HCT116 (cell line): ENCODE measurements at regions not wholly inside any gene's neighbourhood (a gene's known extent, or its start where the extent isn't known, plus 50 kb on each side); places are given as distances from the start of the nearest gene placed in this dataset.

Experiments used
- ATAC-seq: fragments of 200-7000 bp; cut with Tn5 transposase; 2 replicates; pipeline ENCODE4 v1.9.1; 2020; ENCODE audit warnings: mild to moderate bottlenecking, moderate library complexity
- BruUV-seq: library from RNA; stranded (reverse); fragments of 400-500 nt; replicated peaks from 2 replicates; lab custom pipeline; 2021; lab: Mats Ljungman, UMichigan
- CTCF ChIA-PET: fragments of 300-600 bp; sonication (Branson Sonifier 250); formaldehyde crosslinking; loops from one replicate; lab custom pipeline; 2021; ENCODE audit warnings: antibody characterized with exemption; lab: Charles Lee
- POLR2A ChIA-PET: fragments of 300-600, 350-600 bp; sonication (Branson Sonifier 250); formaldehyde crosslinking; loops from one replicate; lab custom pipeline; 2021; ENCODE audit warnings: antibody characterized with exemption; lab: Charles Lee
- RAD21 ChIA-PET, 2 experiments: fragments of 300-600 bp; sonication (Branson Sonifier 250); formaldehyde crosslinking; loops; one replicate each; lab custom pipeline; 2023; ENCODE audit warnings: low total read pairs in 2 of 2; ENCODE audit not compliant: uncharacterized antibody in 2 of 2, unreplicated experiment in 2 of 2, low non-redundant PET in 1 of 2; lab: Charles Lee
- DNase-seq: peaks from one replicate; pipeline ENCODE4 v3.0.0-alpha.2; 2010; ENCODE audit warnings: low read depth, low spot score
- H2AFZ ChIP-seq: fragments of 200-600 bp; shearing (Covaris generic), sonication (generic); 2 replicates; pipeline ENCODE4 v1.6.1; 2017; ENCODE audit warnings: low read depth, mixed run types, mixed read lengths, antibody characterized with exemption, low read length; ENCODE audit not compliant: poor library complexity, severe bottlenecking
- H3K27ac ChIP-seq: 2 replicates; pipeline ENCODE4 v1.5.1; 2012; ENCODE audit warnings: low read depth, low read length
- H3K27me3 ChIP-seq: fragments of 200-600 bp; sonication (generic); 2 replicates; pipeline ENCODE4 v1.6.1; 2016; ENCODE audit warnings: mixed run types, low read length, mixed read lengths; ENCODE audit not compliant: insufficient read depth
- H3K36me3 ChIP-seq, 2 experiments: fragments of 200-500 bp in 1 of 2; fragments of 200-600 bp in 1 of 2; sonication (Bioruptor generic) in 1 of 2; sonication (generic) in 1 of 2; 2 replicates each; pipeline versions ENCODE4 v1.5.1 to v1.6.1; 2014 to 2016; ENCODE audit warnings: low read length in 2 of 2, inconsistent platforms in 1 of 2, mixed read lengths in 1 of 2, mixed run types in 1 of 2; ENCODE audit not compliant: insufficient read depth in 2 of 2, control insufficient read depth in 1 of 2
- H3K4me1 ChIP-seq, 2 experiments: fragments of 200-600 bp in 1 of 2; sonication (generic) in 1 of 2; 2 replicates each; pipeline versions ENCODE4 v1.5.1 to v1.6.1; 2012 to 2017; ENCODE audit warnings: low read length in 2 of 2, inconsistent platforms in 1 of 2, mild to moderate bottlenecking in 1 of 2, mixed read lengths in 1 of 2, mixed run types in 1 of 2, moderate library complexity in 1 of 2; ENCODE audit not compliant: insufficient read depth in 2 of 2, control insufficient read depth in 1 of 2
- H3K4me2 ChIP-seq: fragments of 200-600 bp; sonication (generic); 2 replicates; pipeline ENCODE4 v1.6.1; 2017; ENCODE audit warnings: mixed run types, low read length, mixed read lengths
- H3K4me3 ChIP-seq, 2 experiments: fragments of 200-600 bp in 1 of 2; sonication (generic) in 1 of 2; replicated peaks in 1 of 2; 2 replicates each; pipeline ENCODE4 v1.5.1; 2011 to 2016; ENCODE audit warnings: low read length in 2 of 2, control low read depth in 1 of 2, low read depth in 1 of 2, mild to moderate bottlenecking in 1 of 2, mixed read lengths in 1 of 2, mixed run types in 1 of 2
- H3K79me2 ChIP-seq: fragments of 200-600 bp; sonication (generic); 2 replicates; pipeline ENCODE4 v1.6.1; 2017; ENCODE audit warnings: mild to moderate bottlenecking, mixed run types, low read length, moderate library complexity, mixed read lengths; ENCODE audit not compliant: insufficient read depth
- H3K9ac ChIP-seq: fragments of 200-600 bp; sonication (generic); 2 replicates; pipeline ENCODE4 v1.6.1; 2016; ENCODE audit warnings: low read length, mixed read lengths
- H3K9me2 ChIP-seq: fragments of 200-600 bp; sonication (generic), shearing (Covaris generic); 2 replicates; pipeline ENCODE4 v1.6.1; 2017; ENCODE audit warnings: mixed run types, mild to moderate bottlenecking, moderate library complexity; ENCODE audit not compliant: insufficient read depth
- H3K9me3 ChIP-seq, 2 experiments: fragments of 200-500 bp in 1 of 2; fragments of 200-600 bp in 1 of 2; sonication (Bioruptor generic) in 1 of 2; sonication (generic) in 1 of 2; 2 replicates each; pipeline ENCODE4 v1.6.1; 2014 to 2017; ENCODE audit warnings: low read length in 2 of 2, mixed read lengths in 2 of 2, inconsistent platforms in 1 of 2, low read depth in 1 of 2, mild to moderate bottlenecking in 1 of 2, mixed run types in 1 of 2, moderate library complexity in 1 of 2; ENCODE audit not compliant: control insufficient read depth in 1 of 2, insufficient read depth in 1 of 2
- H4K20me1 ChIP-seq: fragments of 200-600 bp; sonication (generic), shearing (Covaris generic); 2 replicates; pipeline ENCODE4 v1.6.1; 2017; ENCODE audit warnings: mixed run types, mild to moderate bottlenecking, moderate library complexity; ENCODE audit not compliant: insufficient read depth
- CEBPB ChIP-seq: IDR thresholded peaks from 2 replicates; pipeline ENCODE4 v1.6.1; 2012; ENCODE audit warnings: low read depth
- EGR1 ChIP-seq: IDR thresholded peaks from 2 replicates; pipeline ENCODE4 v1.6.1; 2012; ENCODE audit warnings: low read depth
- ELF1 ChIP-seq: IDR thresholded peaks from 2 replicates; pipeline ENCODE4 v1.6.1; 2012; ENCODE audit warnings: low read depth, borderline replicate concordance
- EZH2phosphoT487 ChIP-seq: fragments of 200-600 bp; IDR thresholded peaks from 2 replicates; pipeline ENCODE4 v1.6.1; 2018; ENCODE audit warnings: antibody characterized with exemption, borderline replicate concordance
- SIN3A ChIP-seq: IDR thresholded peaks from 2 replicates; pipeline ENCODE4 v1.6.1; 2012; ENCODE audit warnings: low read depth
- SP1 ChIP-seq: IDR thresholded peaks from 2 replicates; pipeline ENCODE4 v1.6.1; 2012; ENCODE audit warnings: low read depth
- SRF ChIP-seq: IDR thresholded peaks from 2 replicates; pipeline ENCODE4 v1.6.1; 2012; ENCODE audit warnings: low read depth
- TCF7L2 ChIP-seq: IDR thresholded peaks from 2 replicates; pipeline ENCODE4 v1.7.0; 2011; ENCODE audit warnings: borderline replicate concordance, inconsistent platforms; ENCODE audit not compliant: insufficient read depth, insufficient read length; ENCODE audit errors: extremely low read depth
- intact Hi-C: fragments of 100-400 bp; cut with micrococcal nuclease; formaldehyde crosslinking; loops from 2 replicates; pipeline ENCODE4 v1.10.0; 2022
- TF ChIP-seq, protein P1 (sequence below): IDR thresholded peaks from 2 replicates; pipeline ENCODE4 v1.6.1; 2012; ENCODE audit warnings: low read depth
- TF ChIP-seq, protein P2 (sequence below): IDR thresholded peaks from 2 replicates; pipeline ENCODE4 v1.6.1; 2012
- TF ChIP-seq, protein P3 (sequence below), 3 experiments: fragments of 200-600 bp in 1 of 3; sonication (generic) in 1 of 3; IDR thresholded peaks in 2 of 3; conservative IDR thresholded peaks in 1 of 3; 2 replicates each; pipeline ENCODE4 v1.5.1; 2012 to 2017; ENCODE audit warnings: low read depth in 2 of 3, low read length in 2 of 3, antibody characterized with exemption in 1 of 3, borderline replicate concordance in 1 of 3, control low read depth in 1 of 3, mild to moderate bottlenecking in 1 of 3, mixed read lengths in 1 of 3, mixed run types in 1 of 3, moderate library complexity in 1 of 3; ENCODE audit not compliant: insufficient read depth in 1 of 3

DNA sequence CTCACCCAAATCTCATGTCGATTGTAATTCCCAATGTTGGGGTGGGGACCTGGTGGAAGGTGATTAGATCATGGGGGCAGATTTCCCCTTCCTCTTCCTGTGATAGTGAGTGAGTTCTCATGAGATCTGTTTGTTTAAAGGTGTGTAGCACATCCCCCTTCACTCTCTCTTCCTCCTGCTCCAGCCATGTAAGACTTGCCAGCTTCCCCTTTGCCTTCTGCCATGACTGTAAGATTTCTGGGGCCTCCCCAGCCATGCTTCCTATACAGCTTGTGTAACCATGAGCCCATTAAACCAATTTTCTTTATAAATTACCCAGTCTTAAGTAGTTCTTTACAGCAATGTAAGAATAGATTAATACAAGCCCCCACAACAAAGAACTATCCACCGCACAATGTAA lies 109.9 kb upstream of the JAZF1 start:
- intact Hi-C loops, result no loop called here
- ChIA-PET POLR2A (no interaction called here), CTCF (no interaction called here), RAD21 (no interaction called here)
- Histone ChIP-seq H3K4me2 (no peak overlapping the region), H2AFZ (no peak overlapping the region), H3K79me2 (no peaks in the 10 kb centered on the region), H3K27ac (no peak overlapping the region), H3K9ac (no peak overlapping the region), H3K36me3 (no peaks in the 10 kb centered on the region), H3K4me1 (peaks cover 20 to 22% of the 10 kb centered on the region in 2 experiments), H3K4me3 (no peak overlapping the region), H3K9me2 (no peaks in the 10 kb centered on the region), H3K9me3 (no peaks in the 10 kb centered on the region), H4K20me1 (no peaks in the 10 kb centered on the region), H3K27me3 (no peaks in the 10 kb centered on the region)
- ATAC-seq, result no peak
- DNase-seq, result no peak
- no TSS peak for BruUV-seq
- TF ChIP-seq, protein P1, sequence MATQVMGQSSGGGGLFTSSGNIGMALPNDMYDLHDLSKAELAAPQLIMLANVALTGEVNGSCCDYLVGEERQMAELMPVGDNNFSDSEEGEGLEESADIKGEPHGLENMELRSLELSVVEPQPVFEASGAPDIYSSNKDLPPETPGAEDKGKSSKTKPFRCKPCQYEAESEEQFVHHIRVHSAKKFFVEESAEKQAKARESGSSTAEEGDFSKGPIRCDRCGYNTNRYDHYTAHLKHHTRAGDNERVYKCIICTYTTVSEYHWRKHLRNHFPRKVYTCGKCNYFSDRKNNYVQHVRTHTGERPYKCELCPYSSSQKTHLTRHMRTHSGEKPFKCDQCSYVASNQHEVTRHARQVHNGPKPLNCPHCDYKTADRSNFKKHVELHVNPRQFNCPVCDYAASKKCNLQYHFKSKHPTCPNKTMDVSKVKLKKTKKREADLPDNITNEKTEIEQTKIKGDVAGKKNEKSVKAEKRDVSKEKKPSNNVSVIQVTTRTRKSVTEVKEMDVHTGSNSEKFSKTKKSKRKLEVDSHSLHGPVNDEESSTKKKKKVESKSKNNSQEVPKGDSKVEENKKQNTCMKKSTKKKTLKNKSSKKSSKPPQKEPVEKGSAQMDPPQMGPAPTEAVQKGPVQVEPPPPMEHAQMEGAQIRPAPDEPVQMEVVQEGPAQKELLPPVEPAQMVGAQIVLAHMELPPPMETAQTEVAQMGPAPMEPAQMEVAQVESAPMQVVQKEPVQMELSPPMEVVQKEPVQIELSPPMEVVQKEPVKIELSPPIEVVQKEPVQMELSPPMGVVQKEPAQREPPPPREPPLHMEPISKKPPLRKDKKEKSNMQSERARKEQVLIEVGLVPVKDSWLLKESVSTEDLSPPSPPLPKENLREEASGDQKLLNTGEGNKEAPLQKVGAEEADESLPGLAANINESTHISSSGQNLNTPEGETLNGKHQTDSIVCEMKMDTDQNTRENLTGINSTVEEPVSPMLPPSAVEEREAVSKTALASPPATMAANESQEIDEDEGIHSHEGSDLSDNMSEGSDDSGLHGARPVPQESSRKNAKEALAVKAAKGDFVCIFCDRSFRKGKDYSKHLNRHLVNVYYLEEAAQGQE, result no peak
- no peak for TF ChIP-seq CEBPB
- TF ChIP-seq EGR1, result no peak
- TF ChIP-seq SP1, result no peak
- no peak for TF ChIP-seq ELF1
- no peak for TF ChIP-seq SRF
- TF ChIP-seq, protein P2, sequence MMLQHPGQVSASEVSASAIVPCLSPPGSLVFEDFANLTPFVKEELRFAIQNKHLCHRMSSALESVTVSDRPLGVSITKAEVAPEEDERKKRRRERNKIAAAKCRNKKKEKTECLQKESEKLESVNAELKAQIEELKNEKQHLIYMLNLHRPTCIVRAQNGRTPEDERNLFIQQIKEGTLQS, result no peak
- TF ChIP-seq, protein P3, sequence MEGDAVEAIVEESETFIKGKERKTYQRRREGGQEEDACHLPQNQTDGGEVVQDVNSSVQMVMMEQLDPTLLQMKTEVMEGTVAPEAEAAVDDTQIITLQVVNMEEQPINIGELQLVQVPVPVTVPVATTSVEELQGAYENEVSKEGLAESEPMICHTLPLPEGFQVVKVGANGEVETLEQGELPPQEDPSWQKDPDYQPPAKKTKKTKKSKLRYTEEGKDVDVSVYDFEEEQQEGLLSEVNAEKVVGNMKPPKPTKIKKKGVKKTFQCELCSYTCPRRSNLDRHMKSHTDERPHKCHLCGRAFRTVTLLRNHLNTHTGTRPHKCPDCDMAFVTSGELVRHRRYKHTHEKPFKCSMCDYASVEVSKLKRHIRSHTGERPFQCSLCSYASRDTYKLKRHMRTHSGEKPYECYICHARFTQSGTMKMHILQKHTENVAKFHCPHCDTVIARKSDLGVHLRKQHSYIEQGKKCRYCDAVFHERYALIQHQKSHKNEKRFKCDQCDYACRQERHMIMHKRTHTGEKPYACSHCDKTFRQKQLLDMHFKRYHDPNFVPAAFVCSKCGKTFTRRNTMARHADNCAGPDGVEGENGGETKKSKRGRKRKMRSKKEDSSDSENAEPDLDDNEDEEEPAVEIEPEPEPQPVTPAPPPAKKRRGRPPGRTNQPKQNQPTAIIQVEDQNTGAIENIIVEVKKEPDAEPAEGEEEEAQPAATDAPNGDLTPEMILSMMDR (IDR thresholded peaks at IDR 0.05 in 2 of 3, conservative IDR thresholded peaks at IDR 0.05 in 1 of 3; ENCODE audit: borderline replicate concordance in 1 of 3, insufficient read depth in 1 of 3, low read depth in 2 of 3, low read length in 2 of 3), result no peak
- TF ChIP-seq EZH2phosphoT487, result no peak
- TF ChIP-seq SIN3A, result no peak
- TF ChIP-seq TCF7L2, result no peak
